Heart right ventricle (tissue), 16 donors: ENCODE measurements at regions not wholly inside any gene's neighbourhood (a gene's known extent, or its start where the extent isn't known, plus 50 kb on each side); places are given as distances from the start of the nearest gene placed in this dataset.

ENCODE experiments used
- ATAC-seq, 8 donors: fragments of 200-7000 bp; cut with Tn5 transposase; one replicate each; pipeline ENCODE4 v1.9.1; 2020; ENCODE audit warnings: mild to moderate bottlenecking in 8 of 8, moderate library complexity in 8 of 8, moderate number of reproducible peaks in 1 of 8
- DNase-seq, 2 donors: peaks; one replicate each; pipeline ENCODE4 v3.0.0-alpha.2; 2020
- H3K27ac ChIP-seq, 10 donors: fragments of 200-600 bp; sonication (generic) in 2 of 10; one replicate each; pipeline versions ENCODE4 v1.5.0 to v1.8.0; 2020 to 2022; ENCODE audit warnings: mild to moderate bottlenecking in 3 of 10
- H3K27me3 ChIP-seq, 7 donors: fragments of 200-600 bp; one replicate each; pipeline ENCODE4 v1.8.0; 2021 to 2022; ENCODE audit warnings: mild to moderate bottlenecking in 2 of 7
- H3K36me3 ChIP-seq, 9 donors: fragments of 200-600 bp; sonication (generic) in 1 of 9; one replicate each; pipeline versions ENCODE4 v1.5.0 to v1.8.0; 2020 to 2022; ENCODE audit warnings: mild to moderate bottlenecking in 2 of 9
- H3K4me1 ChIP-seq, 9 donors: fragments of 200-600 bp; sonication (generic) in 1 of 9; one replicate each; pipeline versions ENCODE4 v1.5.0 to v1.8.0; 2020 to 2022; ENCODE audit warnings: mild to moderate bottlenecking in 4 of 9
- H3K4me3 ChIP-seq, 10 donors: fragments of 200-600 bp; sonication (generic) in 2 of 10; one replicate each; pipeline versions ENCODE4 v1.5.0 to v1.8.0; 2020 to 2022; ENCODE audit warnings: mild to moderate bottlenecking in 7 of 10, moderate library complexity in 2 of 10
- H3K9me3 ChIP-seq, 11 donors: fragments of 200-600 bp in 10 of 11; sonication (generic) in 2 of 11; one replicate each; pipeline versions ENCODE4 v1.5.0 to v1.8.0; 2013 to 2022; ENCODE audit warnings: mild to moderate bottlenecking in 2 of 11, control low read depth in 1 of 11, moderate library complexity in 1 of 11
- WGBS, 2 donors: extraction: QIAGEN DNeasy Blood & Tissue Kit; methylation state at CpG; one replicate each; pipeline ENCODE4 v1.1.7; 2013; ENCODE audit warnings: inconsistent platforms in 1 of 2; 5-methylcytosine and 5-hydroxymethylcytosine counted together
- intact Hi-C, 10 donors: fragments of 100-400 bp; cut with DNase I; formaldehyde crosslinking; loops; one replicate each; pipeline versions ENCODE4 v1.11.1 to v1.14.2; 2022
- TF ChIP-seq, protein P1 (sequence below), 9 donors: fragments of 200-600 bp; sonication (generic) in 2 of 9; IDR thresholded peaks; one replicate each; pipeline versions ENCODE4 v1.5.0 to v1.8.0; 2021 to 2022; ENCODE audit warnings: antibody characterized with exemption in 9 of 9, mild to moderate bottlenecking in 5 of 9, moderate library complexity in 1 of 9
- donor health status: Arrhythmogenic right ventricular cardiomyopathy.
- donor health status: ischemic (EF 13 %, LVEDD 7.1; RV severe dilation, severe dysfunction).
- donor health status: healthy with polysubstance abuse.
- donor health status: DM: no; HTN: yes; CAD: no.
- donor health status: DM: no; HTN: no; CAD: no.
- donor health status: ischemic (EF 25% LVEDD 6.9; RV normal size, moderate dysfunction).
- donor health status: ischemic (EF 25% LVEDD 5.7; RV mildly dilated, moderate dysfunction).
- donor health status: healthy.
- donor health status: DM: yes; HTN: yes; CAD: no.
- donor health status: Ischemic cardiomyopathy.
- donor health status: ischemic (EF 35%, LVEDD 5.7; RV mildly dilated, moderate dysfunction).
- donor health status: nonischemic (EF 11% LVEDD 7.7; RV severe dilation, severe dysfunction).
- donor health status: DM: yes; HTN: yes; CAD: no.
- donor health status: PGD.
- donor health status: ischemic (EF 29% LVEDD 5.4; RV normal size, mild dysfunction).
- donor health status: nonischemic (EF 23%, LVEDD 6.1; RV moderate dilation, normal function).

DNA sequence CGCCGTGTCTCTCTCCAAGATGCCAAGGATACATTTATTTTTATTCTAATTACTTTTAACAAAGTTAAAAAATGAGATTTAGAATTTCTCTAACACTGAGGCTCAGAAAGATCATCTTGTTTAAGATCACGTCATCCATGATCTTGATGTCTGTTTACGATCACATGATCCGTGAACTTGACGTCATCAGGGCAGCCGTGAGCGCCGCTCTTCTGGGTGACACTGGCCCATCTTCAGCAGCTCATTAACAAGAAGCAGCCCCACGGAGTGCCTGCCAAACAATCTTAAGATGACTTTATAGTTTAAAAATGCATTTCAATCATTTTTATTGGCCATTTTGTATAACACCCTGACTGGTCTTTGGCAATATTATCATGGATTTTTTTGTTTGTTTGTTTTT, 291.1 kb upstream of the PRKCQ start:
- ATAC-seq (no peak), DNase-seq (no peak)
- Histone ChIP-seq H3K27ac (no peak overlapping the region), H3K27me3 (peaks cover 0 to 18% (median under 1%) of the 10 kb centered on the region in 7 donors), H3K4me3 (no peak overlapping the region), H3K9me3 (no peaks in the 10 kb centered on the region), H3K36me3 (no peaks in the 10 kb centered on the region), H3K4me1 (no peaks in the 10 kb centered on the region)
- 88 to 90% methylated on average over 10 of the region's 10 CpGs for WGBS, 2 donors
- TF ChIP-seq, protein P1, sequence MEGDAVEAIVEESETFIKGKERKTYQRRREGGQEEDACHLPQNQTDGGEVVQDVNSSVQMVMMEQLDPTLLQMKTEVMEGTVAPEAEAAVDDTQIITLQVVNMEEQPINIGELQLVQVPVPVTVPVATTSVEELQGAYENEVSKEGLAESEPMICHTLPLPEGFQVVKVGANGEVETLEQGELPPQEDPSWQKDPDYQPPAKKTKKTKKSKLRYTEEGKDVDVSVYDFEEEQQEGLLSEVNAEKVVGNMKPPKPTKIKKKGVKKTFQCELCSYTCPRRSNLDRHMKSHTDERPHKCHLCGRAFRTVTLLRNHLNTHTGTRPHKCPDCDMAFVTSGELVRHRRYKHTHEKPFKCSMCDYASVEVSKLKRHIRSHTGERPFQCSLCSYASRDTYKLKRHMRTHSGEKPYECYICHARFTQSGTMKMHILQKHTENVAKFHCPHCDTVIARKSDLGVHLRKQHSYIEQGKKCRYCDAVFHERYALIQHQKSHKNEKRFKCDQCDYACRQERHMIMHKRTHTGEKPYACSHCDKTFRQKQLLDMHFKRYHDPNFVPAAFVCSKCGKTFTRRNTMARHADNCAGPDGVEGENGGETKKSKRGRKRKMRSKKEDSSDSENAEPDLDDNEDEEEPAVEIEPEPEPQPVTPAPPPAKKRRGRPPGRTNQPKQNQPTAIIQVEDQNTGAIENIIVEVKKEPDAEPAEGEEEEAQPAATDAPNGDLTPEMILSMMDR (IDR thresholded peaks at IDR 0.05), result no peak
- intact Hi-C loops, result no loop called here

DNA sequence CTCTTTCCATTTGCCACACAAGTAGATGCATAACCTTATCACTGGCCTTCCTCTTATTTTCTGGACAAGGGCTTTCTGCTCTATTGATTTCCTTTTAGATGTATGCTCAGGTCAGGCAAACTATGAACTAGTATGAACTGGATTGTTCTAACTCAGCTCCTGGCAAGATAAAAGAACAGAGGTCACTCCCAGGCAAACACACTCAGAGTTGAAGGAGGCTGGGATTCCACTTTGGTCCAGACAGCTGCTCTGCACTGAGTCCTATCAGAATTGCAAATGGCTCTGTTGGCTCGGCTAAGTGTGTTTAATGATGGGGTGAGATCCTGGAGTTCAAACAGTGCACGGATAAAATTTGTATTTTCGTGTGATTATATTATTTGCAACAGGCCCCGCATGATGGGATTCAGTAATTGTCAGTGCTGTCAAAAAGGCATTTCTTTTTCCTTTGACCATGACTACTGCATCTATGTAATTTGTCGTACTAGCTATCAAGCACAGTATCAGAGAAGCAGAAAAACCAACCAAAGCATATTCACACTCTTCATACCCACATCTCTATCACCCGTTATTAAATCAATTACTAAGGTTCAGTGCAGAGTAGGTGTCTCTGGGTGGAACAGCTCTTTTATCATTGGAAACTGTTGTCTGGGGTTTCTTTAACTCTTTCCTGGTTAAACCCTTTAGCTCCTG, 288.1 kb upstream of the PRKCQ start:
- H3K4me3 ChIP-seq, result no peak overlapping the region
- no peak for DNase-seq
- no peak for ATAC-seq
- intact Hi-C loops, result no loop called here
- peaks cover 0 to 6% (median 0%) of the 10 kb centered on the region in 7 donors for H3K27me3 ChIP-seq
- H3K4me1 ChIP-seq, result no peaks in the 10 kb centered on the region
- WGBS, 2 donors, result 56 to 71% methylated on average over 6 of the region's 6 CpGs
- H3K36me3 ChIP-seq, result no peaks in the 10 kb centered on the region
- H3K27ac ChIP-seq, result no peak overlapping the region
- H3K9me3 ChIP-seq, result no peaks in the 10 kb centered on the region
- TF ChIP-seq, protein P1 (IDR thresholded peaks at IDR 0.05), result no peak

GRCh38 chr10:6866757-6867156, 286.7 kb upstream of the PRKCQ start:
- Histone ChIP-seq H3K27ac (no peak overlapping the region), H3K4me1 (no peaks in the 10 kb centered on the region), H3K9me3 (peaks cover 0 to 5% (median 0%) of the 10 kb centered on the region in 11 donors), H3K4me3 (no peak overlapping the region), H3K36me3 (no peaks in the 10 kb centered on the region), H3K27me3 (peaks cover 0 to under 1% (median 0%) of the 10 kb centered on the region in 7 donors)
- TF ChIP-seq, protein P1 (IDR thresholded peaks at IDR 0.05), result no peak
- intact Hi-C loops, result no loop called here
- WGBS, 2 donors, result 61 to 75% methylated on average over 2 of the region's 2 CpGs
- DNase-seq, result no peak
- ATAC-seq, result no peak

GRCh38 chr10:6864142-6864541, 284.1 kb upstream of the PRKCQ start:
- DNase-seq (no peak), ATAC-seq (no peak)
- no peaks in the 10 kb centered on the region for H3K36me3 ChIP-seq
- intact Hi-C loops, result no loop called here
- H3K4me1 ChIP-seq, result no peaks in the 10 kb centered on the region
- 96 to 97% methylated on average over 6 of the region's 6 CpGs for WGBS, 2 donors
- TF ChIP-seq, protein P1 (IDR thresholded peaks at IDR 0.05), result no peak
- H3K27ac ChIP-seq, result no peak overlapping the region
- peaks cover 0 to 6% (median 0%) of the 10 kb centered on the region in 11 donors for H3K9me3 ChIP-seq
- H3K4me3 ChIP-seq, result no peak overlapping the region
- no peaks in the 10 kb centered on the region for H3K27me3 ChIP-seq
